Astrocyte (in vitro differentiated cells and primary cell): ENCODE measurements at regions not wholly inside any gene's neighbourhood (a gene's known extent, or its start where the extent isn't known, plus 50 kb on each side); places are given as distances from the start of the nearest gene placed in this dataset.

ENCODE experiments used
- DNase-seq: peaks from one replicate; pipeline ENCODE4 v3.0.0-alpha.2; 2010; ENCODE audit warnings: low read depth
- FAIRE-seq: peaks from 2 replicates; lab custom pipeline; 2011; peaks lifted over from hg19 to GRCh38; lab: Jason Lieb, UNC
- H2AFZ ChIP-seq: 2 replicates; pipeline ENCODE4 v1.6.0; 2012; ENCODE audit warnings: low read depth, low read length, inconsistent platforms
- H3K27ac ChIP-seq: 2 replicates; pipeline ENCODE4 v1.5.1; 2011; ENCODE audit warnings: low read depth, low read length, inconsistent platforms
- H3K27me3 ChIP-seq: 2 replicates; pipeline ENCODE4 v1.6.0; 2011; ENCODE audit warnings: low read length, inconsistent platforms; ENCODE audit not compliant: insufficient read depth
- H3K36me3 ChIP-seq: 2 replicates; pipeline ENCODE4 v1.5.1; 2011; ENCODE audit warnings: low read length, inconsistent platforms; ENCODE audit not compliant: insufficient read depth
- H3K4me1 ChIP-seq: 2 replicates; pipeline ENCODE4 v1.5.1; 2011; ENCODE audit warnings: low read length, inconsistent platforms; ENCODE audit not compliant: insufficient read depth
- H3K4me2 ChIP-seq: 2 replicates; pipeline ENCODE4 v1.6.0; 2012; ENCODE audit warnings: low read length, inconsistent platforms
- H3K4me3 ChIP-seq: 2 replicates; pipeline ENCODE4 v1.5.1; 2011; ENCODE audit warnings: low read depth, mild to moderate bottlenecking, low read length, inconsistent platforms; ENCODE audit not compliant: insufficient read depth
- H3K79me2 ChIP-seq: 2 replicates; pipeline ENCODE4 v1.6.0; 2012; ENCODE audit warnings: mild to moderate bottlenecking, low read length, inconsistent platforms; ENCODE audit not compliant: insufficient read depth
- H3K9ac ChIP-seq: 2 replicates; pipeline ENCODE4 v1.6.0; 2012; ENCODE audit warnings: mild to moderate bottlenecking, low read length, inconsistent platforms
- H3K9me3 ChIP-seq: 2 replicates; pipeline ENCODE4 v1.5.1; 2012; ENCODE audit warnings: low read depth, mild to moderate bottlenecking, low read length, inconsistent platforms; ENCODE audit not compliant: insufficient read depth
- H4K20me1 ChIP-seq: 2 replicates; pipeline ENCODE4 v1.6.0; 2012; ENCODE audit warnings: low read length, inconsistent platforms; ENCODE audit not compliant: insufficient read depth
- H3K27ac Mint-ChIP-seq: one replicate; pipeline ENCODE4 v1.8.0; 2021; ENCODE audit warnings: mild to moderate bottlenecking, mixed read lengths; ENCODE audit not compliant: unreplicated experiment
- H3K27me3 Mint-ChIP-seq: one replicate; pipeline ENCODE4 v1.8.0; 2021; ENCODE audit warnings: low read depth, mixed read lengths; ENCODE audit not compliant: unreplicated experiment
- H3K36me3 Mint-ChIP-seq: one replicate; pipeline ENCODE4 v1.8.0; 2021; ENCODE audit warnings: low read depth, mixed read lengths; ENCODE audit not compliant: unreplicated experiment
- H3K4me1 Mint-ChIP-seq: one replicate; pipeline ENCODE4 v1.8.0; 2021; ENCODE audit warnings: low read depth, mixed read lengths; ENCODE audit not compliant: unreplicated experiment
- H3K4me3 Mint-ChIP-seq: one replicate; pipeline ENCODE4 v1.8.0; 2021; ENCODE audit warnings: mild to moderate bottlenecking, moderate library complexity, mixed read lengths; ENCODE audit not compliant: unreplicated experiment
- H3K9me3 Mint-ChIP-seq: one replicate; pipeline ENCODE4 v1.8.0; 2021; ENCODE audit warnings: mild to moderate bottlenecking, mixed read lengths; ENCODE audit not compliant: unreplicated experiment
- CTCF ChIP-seq: IDR thresholded peaks from 2 replicates; pipeline ENCODE4 v1.5.1; 2011; ENCODE audit warnings: low read depth, mild to moderate bottlenecking, inconsistent platforms, low read length, moderate library complexity; ENCODE audit not compliant: insufficient read depth
- EZH2 ChIP-seq: IDR thresholded peaks from 2 replicates; pipeline ENCODE4 v1.6.1; 2012; ENCODE audit warnings: mild to moderate bottlenecking, low read length, inconsistent platforms; ENCODE audit not compliant: insufficient read depth

DNA sequence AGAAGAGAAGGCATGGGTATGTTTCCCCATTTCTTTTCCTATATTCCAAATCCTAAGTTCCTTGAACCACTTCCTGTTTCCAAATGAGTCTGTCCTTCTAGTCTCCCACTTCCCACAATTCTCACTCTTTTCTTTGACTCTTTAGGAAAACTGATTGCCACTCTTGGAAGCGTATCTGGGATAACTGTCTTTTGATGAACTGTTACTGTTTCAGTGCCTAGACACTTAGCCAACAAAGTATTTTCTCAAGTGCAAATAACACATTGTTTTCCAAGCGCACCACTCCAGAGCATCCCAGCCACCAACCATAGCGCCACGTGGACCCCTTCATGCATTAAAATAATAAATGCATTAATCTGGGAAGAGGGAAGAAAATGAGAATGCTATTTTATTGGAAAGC, 342.8 kb downstream of the MTX2 start:
- no peaks in the 10 kb centered on the region for H3K36me3 ChIP-seq
- no peaks in the 10 kb centered on the region for H3K79me2 ChIP-seq
- no peak overlapping the region for H3K9ac ChIP-seq
- no peak overlapping the region for H3K27ac ChIP-seq
- no peaks in the 10 kb centered on the region for H4K20me1 ChIP-seq
- DNase-seq (no peak), FAIRE-seq (no peak)
- Mint-ChIP-seq H3K4me3 (no peak overlapping the region), H3K36me3 (no peaks in the 10 kb centered on the region), H3K27ac (no peak overlapping the region), H3K27me3 (peaks cover 8% of the 10 kb centered on the region), H3K9me3 (no peaks in the 10 kb centered on the region), H3K4me1 (peaks cover 9% of the 10 kb centered on the region)
- no peaks in the 10 kb centered on the region for H3K9me3 ChIP-seq
- H3K4me1 ChIP-seq, result peaks cover 4% of the 10 kb centered on the region
- no peak overlapping the region for H2AFZ ChIP-seq
- H3K4me2 ChIP-seq, result no peak overlapping the region
- H3K27me3 ChIP-seq, result no peaks in the 10 kb centered on the region
- TF ChIP-seq EZH2 (no peak), CTCF (no peak)
- no peak overlapping the region for H3K4me3 ChIP-seq

GRCh38 chr2:176612736-176613135, 343.5 kb downstream of the MTX2 start:
- H3K4me1 Mint-ChIP-seq, result peaks cover 9% of the 10 kb centered on the region
- peak; percentile 60 for DNase-seq
- Histone ChIP-seq H3K4me1 (peaks cover 4% of the 10 kb centered on the region), H3K27ac (no peak overlapping the region), H3K27me3 (no peaks in the 10 kb centered on the region), H2AFZ (no peak overlapping the region), H4K20me1 (no peaks in the 10 kb centered on the region), H3K4me3 (no peak overlapping the region), H3K36me3 (no peaks in the 10 kb centered on the region), H3K9ac (no peak overlapping the region), H3K9me3 (no peaks in the 10 kb centered on the region), H3K79me2 (no peaks in the 10 kb centered on the region), H3K4me2 (peak overlapping the region; percentile 22)
- peak overlapping the region; percentile 62 for H3K27ac Mint-ChIP-seq
- H3K4me3 Mint-ChIP-seq, result no peak overlapping the region
- peak; percentile 74 for FAIRE-seq
- H3K27me3 Mint-ChIP-seq, result peaks cover 6% of the 10 kb centered on the region
- no peak for TF ChIP-seq EZH2
- no peak for TF ChIP-seq CTCF
- no peaks in the 10 kb centered on the region for H3K36me3 Mint-ChIP-seq
- no peaks in the 10 kb centered on the region for H3K9me3 Mint-ChIP-seq

DNA sequence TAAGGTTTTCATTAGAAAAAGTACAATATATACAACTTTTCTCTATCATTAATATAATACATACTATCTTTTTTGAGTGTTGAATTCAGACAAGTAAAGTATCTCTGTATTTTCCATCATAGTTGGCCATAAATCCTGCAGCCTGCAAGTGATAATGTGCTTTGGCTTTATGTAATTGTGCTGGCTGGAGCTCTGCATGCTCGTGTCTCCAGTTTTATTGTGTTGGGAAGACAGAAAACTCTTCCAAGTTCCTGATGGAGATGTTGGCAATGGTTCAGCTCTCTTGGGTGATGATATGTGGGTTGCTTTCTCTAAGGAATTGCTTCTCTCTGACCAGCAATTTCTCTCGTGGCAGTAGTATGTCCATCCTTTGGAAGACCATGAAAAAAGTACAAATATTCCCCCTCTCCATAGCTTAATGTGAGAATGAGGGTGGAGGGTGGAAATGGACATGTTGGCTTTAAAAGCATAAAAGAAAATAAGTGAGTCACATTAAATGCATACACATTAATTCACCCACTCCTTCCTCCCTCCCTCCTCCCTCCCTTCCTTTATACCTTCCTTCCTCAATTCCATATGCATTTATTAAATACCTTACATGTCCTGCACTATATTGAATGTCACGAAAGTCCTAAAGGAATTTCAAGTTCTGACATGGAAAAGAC, 344.2 kb downstream of the MTX2 start:
- Histone ChIP-seq H3K4me3 (no peak overlapping the region), H3K9ac (no peak overlapping the region), H3K36me3 (no peaks in the 10 kb centered on the region), H3K4me2 (no peak overlapping the region), H3K27me3 (no peaks in the 10 kb centered on the region), H2AFZ (no peak overlapping the region), H3K27ac (no peak overlapping the region), H3K79me2 (no peaks in the 10 kb centered on the region), H4K20me1 (no peaks in the 10 kb centered on the region), H3K4me1 (peaks cover 4% of the 10 kb centered on the region), H3K9me3 (no peaks in the 10 kb centered on the region)
- H3K9me3 Mint-ChIP-seq, result no peaks in the 10 kb centered on the region
- no peak overlapping the region for H3K4me3 Mint-ChIP-seq
- DNase-seq (peak; percentile 50), FAIRE-seq (peak; percentile 23)
- no peaks in the 10 kb centered on the region for H3K36me3 Mint-ChIP-seq
- no peak overlapping the region for H3K27ac Mint-ChIP-seq
- peaks cover 9% of the 10 kb centered on the region for H3K4me1 Mint-ChIP-seq
- TF ChIP-seq CTCF, result no peak
- TF ChIP-seq EZH2, result no peak
- peaks cover 6% of the 10 kb centered on the region for H3K27me3 Mint-ChIP-seq
